TTC549 (cell line): ENCODE measurements at regions not wholly inside any gene's neighbourhood (a gene's known extent, or its start where the extent isn't known, plus 50 kb on each side); places are given as distances from the start of the nearest gene placed in this dataset.
"Not testable (repeated sequence)": the region's sequence is repeated elsewhere in the genome, so short reads cannot be mapped to it uniquely, and the experiment has no call there.

ENCODE experiments used
- FAIRE-seq: peaks from 2 replicates; lab custom pipeline; 2012; peaks lifted over from hg19 to GRCh38; lab: Jason Lieb, UNC

GRCh38 chr4:60663769-60664168 lies 536.4 kb upstream of the ADGRL3 start:
- no peak for FAIRE-seq

- FAIRE-seq = no peak
These were observed 517.2 kb upstream of the ADGRL3 start for GRCh38 chr4:60682901-60683300.

GRCh38 chr4:60683357-60683756 lies 516.8 kb upstream of the ADGRL3 start:
- FAIRE-seq = no peak

GRCh38 chr4:60683973-60684372 lies 516.2 kb upstream of the ADGRL3 start:
- FAIRE-seq = no peak

- not testable (repeated sequence) for FAIRE-seq
These were observed 504.1 kb upstream of the ADGRL3 start for GRCh38 chr4:60696062-60696461.

GRCh38 chr4:60709061-60709460 lies 491.1 kb upstream of the ADGRL3 start:
- FAIRE-seq = no peak

- FAIRE-seq = no peak
These were observed 481.3 kb upstream of the ADGRL3 start for GRCh38 chr4:60718874-60719273.

- FAIRE-seq = no peak
These were observed 478.4 kb upstream of the ADGRL3 start for GRCh38 chr4:60721685-60722084.

- no peak for FAIRE-seq
These were observed 476.3 kb upstream of the ADGRL3 start for GRCh38 chr4:60723796-60724195.

- FAIRE-seq = no peak
These were observed 475.5 kb upstream of the ADGRL3 start for GRCh38 chr4:60724623-60725022.

- no peak for FAIRE-seq
These were observed 473.3 kb upstream of the ADGRL3 start for GRCh38 chr4:60726779-60727178.

GRCh38 chr4:60729194-60729593 lies 470.9 kb upstream of the ADGRL3 start:
- no peak for FAIRE-seq

- FAIRE-seq = not testable (repeated sequence)
These were observed 470.4 kb upstream of the ADGRL3 start for GRCh38 chr4:60729764-60730163.

- no peak for FAIRE-seq
These were observed 462.3 kb upstream of the ADGRL3 start for GRCh38 chr4:60737858-60738257.

- FAIRE-seq = no peak
These were observed 456.5 kb upstream of the ADGRL3 start for GRCh38 chr4:60743654-60744053.

- no peak for FAIRE-seq
These were observed 455.4 kb upstream of the ADGRL3 start for GRCh38 chr4:60744767-60745166.

- no peak for FAIRE-seq
These were observed 454.1 kb upstream of the ADGRL3 start for GRCh38 chr4:60745800-60746571.

GRCh38 chr4:60750962-60751361 lies 449.2 kb upstream of the ADGRL3 start:
- no peak for FAIRE-seq

- FAIRE-seq = no peak
These were observed 442.0 kb upstream of the ADGRL3 start for GRCh38 chr4:60757986-60758680.

- no peak for FAIRE-seq
These were observed 440.4 kb upstream of the ADGRL3 start for GRCh38 chr4:60759518-60760245.

- FAIRE-seq = no peak
These were observed 419.3 kb upstream of the ADGRL3 start for GRCh38 chr4:60780874-60781273.

- FAIRE-seq = no peak
These were observed 409.5 kb upstream of the ADGRL3 start for GRCh38 chr4:60790608-60791007.

- FAIRE-seq = no peak
These were observed 405.8 kb upstream of the ADGRL3 start for GRCh38 chr4:60794372-60794771.
